GM13977 (cell line): ENCODE measurements at regions not wholly inside any gene's neighbourhood (a gene's known extent, or its start where the extent isn't known, plus 50 kb on each side); places are given as distances from the start of the nearest gene placed in this dataset.

Experiments
- DNase-seq: peaks from one replicate; pipeline ENCODE4 v3.0.0; 2012; ENCODE audit warnings: low spot score
- CTCF ChIP-seq: IDR thresholded peaks from 2 replicates; pipeline ENCODE4 v1.5.1; 2012; ENCODE audit warnings: mild to moderate bottlenecking, control low read depth; ENCODE audit not compliant: insufficient read depth; ENCODE audit errors: extremely low read depth, missing control alignments
- in situ Hi-C: fragments of 300-500 bp; cut with MboI; formaldehyde crosslinking; loops from one replicate; pipeline ENCODE4 v1.12.0; 2022; ENCODE audit warnings: low sequenced_read_pairs, low pct_unique_long_range_greater_than_20kb, mixed read lengths, inconsistent platforms; ENCODE audit not compliant: unreplicated experiment

GRCh38 chr5:135108992-135109391 is 75.0 kb upstream of the PITX1 start:
- no peak for TF ChIP-seq CTCF
- DNase-seq, result no peak
- in situ Hi-C loops, result no loop called here

- no peak for TF ChIP-seq CTCF
- in situ Hi-C loops, result no loop called here
- DNase-seq, result no peak
These were observed 74.5 kb upstream of the PITX1 start for GRCh38 chr5:135108569-135108968.

- in situ Hi-C loops, result no loop called here
- no peak for TF ChIP-seq CTCF
- DNase-seq, result no peak
These were observed 74.0 kb upstream of the PITX1 start for GRCh38 chr5:135107986-135108385.

- no peak for TF ChIP-seq CTCF
- in situ Hi-C loops, result no loop called here
- DNase-seq, result no peak
These were observed 72.8 kb upstream of the PITX1 start for GRCh38 chr5:135106610-135107471.

- no peak for TF ChIP-seq CTCF
- no peak for DNase-seq
These were observed 72.1 kb upstream of the PITX1 start for GRCh38 chr5:135106136-135106535.

GRCh38 chr5:135105105-135105484 is 71.1 kb upstream of the PITX1 start:
- in situ Hi-C loops, result no loop called here
- TF ChIP-seq CTCF, result no peak
- DNase-seq, result no peak

More at GRCh38 chr5:135106136-135106535, 72.1 kb upstream of the PITX1 start:
- in situ Hi-C loops, result no loop called here
